PC-9 (cell line): ENCODE measurements at regions not wholly inside any gene's neighbourhood (a gene's known extent, or its start where the extent isn't known, plus 50 kb on each side); places are given as distances from the start of the nearest gene placed in this dataset.

Experiments
- BruUV-seq: library from RNA; stranded (reverse); fragments of 400-500 nt; replicated peaks from 2 replicates; lab custom pipeline; 2021; lab: Mats Ljungman, UMichigan
- CTCF ChIA-PET: fragments of 300-600 bp; sonication (Branson Sonifier 250); formaldehyde crosslinking; loops from one replicate; lab custom pipeline; 2022; ENCODE audit warnings: antibody characterized with exemption; lab: Charles Lee
- POLR2A ChIA-PET: fragments of 300-600 bp; sonication (Branson Sonifier 250); formaldehyde crosslinking; loops from one replicate; lab custom pipeline; 2022; ENCODE audit warnings: antibody characterized with exemption; ENCODE audit not compliant: unreplicated experiment; lab: Charles Lee
- DNase-seq, 2 experiments: peaks; one replicate each; pipeline versions ENCODE4 v3.0.0 to v3.0.0-alpha.2; 2015 to 2022; ENCODE audit warnings: mixed read lengths in 1 of 2
- H2AFZ ChIP-seq: fragments of 200-600 bp; sonication (generic); 2 replicates; pipeline ENCODE4 v1.8.1; 2017; ENCODE audit warnings: antibody characterized with exemption
- H3F3A ChIP-seq: fragments of 200-600 bp; sonication (generic); 2 replicates; pipeline ENCODE4 v1.8.1; 2017; ENCODE audit warnings: antibody characterized with exemption, mild to moderate bottlenecking, low read depth; ENCODE audit not compliant: insufficient read depth
- H3K27ac ChIP-seq: fragments of 200-600 bp; sonication (generic); 2 replicates; pipeline ENCODE4 v1.6.1; 2016; ENCODE audit warnings: mixed run types
- H3K27me3 ChIP-seq: fragments of 200-600 bp; sonication (generic); 2 replicates; pipeline ENCODE4 v1.6.1; 2016; ENCODE audit warnings: low read depth, mixed run types; ENCODE audit not compliant: insufficient read depth
- H3K36me3 ChIP-seq: fragments of 200-600 bp; sonication (generic); 2 replicates; pipeline ENCODE4 v1.6.1; 2016; ENCODE audit warnings: low read depth, mixed run types
- H3K4me1 ChIP-seq: fragments of 200-600 bp; sonication (generic); replicated peaks from 2 replicates; pipeline ENCODE4 v1.6.1; 2016; ENCODE audit warnings: mixed run types; ENCODE audit not compliant: insufficient read depth
- H3K4me2 ChIP-seq: fragments of 200-600 bp; sonication (generic); 2 replicates; pipeline ENCODE4 v1.6.1; 2017; ENCODE audit warnings: mixed run types
- H3K4me3 ChIP-seq: fragments of 200-600 bp; sonication (generic); 2 replicates; pipeline ENCODE4 v1.6.1; 2016; ENCODE audit warnings: mixed run types
- H3K79me2 ChIP-seq: fragments of 200-600 bp; sonication (generic); 2 replicates; pipeline ENCODE4 v1.6.1; 2017; ENCODE audit warnings: low read depth, mixed run types
- H3K9me2 ChIP-seq: fragments of 200-600 bp; sonication (generic); 2 replicates; pipeline ENCODE4 v1.8.1; 2017; ENCODE audit warnings: mild to moderate bottlenecking; ENCODE audit not compliant: insufficient read depth
- H3K9me3 ChIP-seq: fragments of 200-600 bp; sonication (generic); 2 replicates; pipeline ENCODE4 v1.8.1; 2016; ENCODE audit warnings: low read depth; ENCODE audit not compliant: insufficient read depth
- H4K20me1 ChIP-seq: fragments of 200-600 bp; sonication (generic); 2 replicates; pipeline ENCODE4 v1.8.1; 2017; ENCODE audit not compliant: insufficient read depth
- EZH2 ChIP-seq: fragments of 200-600 bp; sonication (generic); IDR thresholded peaks from 2 replicates; pipeline ENCODE4 v1.8.0; 2017; ENCODE audit warnings: antibody characterized with exemption, low read depth
- intact Hi-C: fragments of 100-400 bp; cut with micrococcal nuclease; formaldehyde crosslinking; loops from one replicate; pipeline ENCODE4 v1.10.0; 2022; ENCODE audit not compliant: unreplicated experiment
- TF ChIP-seq, protein P1 (sequence below): fragments of 200-600 bp; sonication (generic); conservative IDR thresholded peaks from 2 replicates; pipeline ENCODE4 v1.6.1; 2017; ENCODE audit warnings: mixed run types, antibody characterized with exemption, mild to moderate bottlenecking, moderate library complexity

DNA sequence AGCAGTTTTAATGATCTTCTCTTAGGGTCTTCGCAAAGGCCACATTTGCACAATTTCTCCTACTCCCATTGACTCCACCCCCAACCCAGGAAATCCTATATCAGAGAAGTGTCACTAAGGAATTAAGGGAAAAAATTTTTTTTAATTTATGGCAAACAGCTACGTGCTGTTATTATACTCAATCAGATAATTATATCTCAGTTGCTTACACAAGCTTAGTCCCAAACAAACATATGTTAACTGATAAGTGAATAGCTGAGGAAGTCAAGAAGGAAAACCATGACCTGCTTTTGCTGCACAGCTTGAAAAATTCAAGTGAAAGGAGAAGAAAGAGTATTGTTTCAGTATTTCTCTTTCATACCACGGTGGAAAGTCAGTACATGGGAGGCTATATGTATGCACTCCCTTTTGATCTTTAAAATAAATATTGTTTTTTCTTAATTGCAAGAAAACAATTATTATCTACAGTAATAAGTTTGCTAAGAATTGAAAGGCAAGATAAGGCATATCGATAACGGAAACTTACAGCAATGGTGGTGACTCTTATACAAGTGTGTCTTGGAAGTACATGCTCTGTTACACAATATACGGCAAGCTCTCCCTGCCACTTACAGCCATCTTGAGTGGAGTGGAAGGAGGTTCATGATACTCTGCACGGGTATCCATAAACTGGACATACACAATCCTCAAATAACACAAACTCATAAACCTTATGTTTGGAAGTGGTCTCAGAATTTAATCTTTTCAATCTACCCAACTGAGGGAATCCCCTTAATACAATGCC lies 167.9 kb upstream of the FREM1 start:
- no peak overlapping the region for H3K4me3 ChIP-seq
- POLR2A ChIA-PET = no interaction called here
- H3K9me2 ChIP-seq = no peaks in the 10 kb centered on the region
- no peaks in the 10 kb centered on the region for H3K27me3 ChIP-seq
- no peaks in the 10 kb centered on the region for H4K20me1 ChIP-seq
- H3K79me2 ChIP-seq = no peaks in the 10 kb centered on the region
- no peak overlapping the region for H3K4me2 ChIP-seq
- CTCF ChIA-PET = no interaction called here
- no peak for DNase-seq
- H3K9me3 ChIP-seq = no peaks in the 10 kb centered on the region
- TF ChIP-seq, protein P1, sequence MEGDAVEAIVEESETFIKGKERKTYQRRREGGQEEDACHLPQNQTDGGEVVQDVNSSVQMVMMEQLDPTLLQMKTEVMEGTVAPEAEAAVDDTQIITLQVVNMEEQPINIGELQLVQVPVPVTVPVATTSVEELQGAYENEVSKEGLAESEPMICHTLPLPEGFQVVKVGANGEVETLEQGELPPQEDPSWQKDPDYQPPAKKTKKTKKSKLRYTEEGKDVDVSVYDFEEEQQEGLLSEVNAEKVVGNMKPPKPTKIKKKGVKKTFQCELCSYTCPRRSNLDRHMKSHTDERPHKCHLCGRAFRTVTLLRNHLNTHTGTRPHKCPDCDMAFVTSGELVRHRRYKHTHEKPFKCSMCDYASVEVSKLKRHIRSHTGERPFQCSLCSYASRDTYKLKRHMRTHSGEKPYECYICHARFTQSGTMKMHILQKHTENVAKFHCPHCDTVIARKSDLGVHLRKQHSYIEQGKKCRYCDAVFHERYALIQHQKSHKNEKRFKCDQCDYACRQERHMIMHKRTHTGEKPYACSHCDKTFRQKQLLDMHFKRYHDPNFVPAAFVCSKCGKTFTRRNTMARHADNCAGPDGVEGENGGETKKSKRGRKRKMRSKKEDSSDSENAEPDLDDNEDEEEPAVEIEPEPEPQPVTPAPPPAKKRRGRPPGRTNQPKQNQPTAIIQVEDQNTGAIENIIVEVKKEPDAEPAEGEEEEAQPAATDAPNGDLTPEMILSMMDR = no peak
- no peak for TF ChIP-seq EZH2
- no peak overlapping the region for H3K27ac ChIP-seq
- no peaks in the 10 kb centered on the region for H3F3A ChIP-seq
- H2AFZ ChIP-seq = no peak overlapping the region
- intact Hi-C loops = no loop called here
- BruUV-seq = no TSS peak
- no peaks in the 10 kb centered on the region for H3K36me3 ChIP-seq
- H3K4me1 ChIP-seq = no peaks in the 10 kb centered on the region

DNA sequence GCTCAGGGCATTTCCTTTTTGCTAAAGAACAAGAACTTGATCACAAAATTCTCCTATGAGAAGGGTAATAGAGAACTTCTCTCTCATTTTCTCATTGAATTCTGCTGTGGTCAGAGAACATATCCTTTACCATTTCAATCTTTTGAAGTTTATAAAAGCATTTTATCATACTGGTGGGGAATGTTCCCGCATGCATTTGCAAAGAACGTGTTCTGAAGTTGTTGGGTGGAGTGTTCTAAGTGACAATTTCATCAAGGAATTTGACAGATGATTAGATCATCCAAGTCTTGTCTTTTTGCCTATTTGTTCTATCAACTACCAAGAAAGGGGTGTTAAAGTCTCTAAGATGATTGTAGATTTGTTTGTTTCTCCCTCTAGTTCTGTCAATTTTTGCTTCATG lies 163.4 kb upstream of the FREM1 start:
- CTCF ChIA-PET = interaction anchor here (0.6 kb wide), 1 partner anchor 21 kb away, joined by 5 read pairs; no protein-coding TSS in a partner anchor
- no peak overlapping the region for H2AFZ ChIP-seq
- H3K36me3 ChIP-seq = no peaks in the 10 kb centered on the region
- H3F3A ChIP-seq = no peaks in the 10 kb centered on the region
- no peaks in the 10 kb centered on the region for H3K9me3 ChIP-seq
- no peaks in the 10 kb centered on the region for H3K79me2 ChIP-seq
- DNase-seq = no peak
- H3K27me3 ChIP-seq = no peaks in the 10 kb centered on the region
- H3K4me2 ChIP-seq = no peak overlapping the region
- H3K4me1 ChIP-seq = no peaks in the 10 kb centered on the region
- H3K27ac ChIP-seq = no peak overlapping the region
- no peaks in the 10 kb centered on the region for H4K20me1 ChIP-seq
- H3K4me3 ChIP-seq = no peak overlapping the region
- BruUV-seq = no TSS peak
- H3K9me2 ChIP-seq = no peaks in the 10 kb centered on the region
- intact Hi-C loops = no loop called here
- POLR2A ChIA-PET = no interaction called here
- no peak for TF ChIP-seq EZH2
- TF ChIP-seq, protein P1 = no peak

DNA sequence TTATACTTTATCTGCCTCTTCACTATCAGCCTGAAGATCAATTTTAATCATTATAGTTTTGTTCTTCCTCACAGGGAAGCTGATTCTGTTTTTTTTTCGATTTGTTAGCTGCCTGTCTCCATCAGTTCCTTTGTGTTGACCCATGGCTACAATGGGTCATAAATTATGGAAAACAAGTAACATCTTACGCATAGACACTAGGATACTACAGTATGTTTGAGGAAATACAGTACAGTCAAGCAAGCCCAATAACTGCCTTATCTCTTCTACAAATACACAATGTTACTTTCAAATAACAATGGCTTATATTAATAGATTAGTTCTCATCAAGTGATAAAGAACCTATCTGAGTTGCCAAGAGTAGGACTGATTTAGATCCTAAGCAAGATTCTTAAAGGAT lies 160.5 kb upstream of the FREM1 start:
- H3K9me3 ChIP-seq = no peaks in the 10 kb centered on the region
- no peaks in the 10 kb centered on the region for H3K79me2 ChIP-seq
- ChIA-PET POLR2A (no interaction called here), CTCF (interaction anchor here (0.6 kb wide), 1 partner anchor 429 kb away, joined by 5 read pairs; no protein-coding TSS in a partner anchor)
- no peaks in the 10 kb centered on the region for H3K36me3 ChIP-seq
- TF ChIP-seq EZH2 = no peak
- TF ChIP-seq, protein P1 = no peak
- no peak overlapping the region for H3K4me3 ChIP-seq
- H3K27ac ChIP-seq = no peak overlapping the region
- BruUV-seq = no TSS peak
- H3F3A ChIP-seq = no peaks in the 10 kb centered on the region
- no peaks in the 10 kb centered on the region for H3K27me3 ChIP-seq
- H2AFZ ChIP-seq = no peak overlapping the region
- intact Hi-C loops = no loop called here
- no peaks in the 10 kb centered on the region for H3K4me1 ChIP-seq
- H3K9me2 ChIP-seq = no peaks in the 10 kb centered on the region
- DNase-seq = no peak
- H3K4me2 ChIP-seq = no peak overlapping the region
- H4K20me1 ChIP-seq = no peaks in the 10 kb centered on the region
